Endothelial cell of umbilical vein (primary cell): ENCODE measurements at regions not wholly inside any gene's neighbourhood (a gene's known extent, or its start where the extent isn't known, plus 50 kb on each side); places are given as distances from the start of the nearest gene placed in this dataset.

Source experiments
- BruUV-seq: library from RNA; stranded (reverse); fragments of 400-500 nt; replicated peaks from 2 replicates; lab custom pipeline; 2021; lab: Mats Ljungman, UMichigan
- CTCF ChIA-PET: fragments of 300-600, 350-600 bp; sonication (Branson Sonifier 250); formaldehyde crosslinking; loops from one replicate; lab custom pipeline; 2021; ENCODE audit warnings: antibody characterized with exemption, inconsistent platforms; lab: Charles Lee
- POLR2A ChIA-PET: fragments of 300-600, 350-600 bp; sonication (Branson Sonifier 250); formaldehyde crosslinking; loops from one replicate; lab custom pipeline; 2021; ENCODE audit warnings: antibody characterized with exemption, inconsistent platforms; lab: Charles Lee
- DNase-seq: peaks from one replicate; pipeline ENCODE4 v3.0.0-alpha.2; 2011; ENCODE audit warnings: low read depth, low spot score
- FAIRE-seq: peaks from 2 replicates; lab custom pipeline; 2011; peaks lifted over from hg19 to GRCh38; lab: Jason Lieb, UNC
- H2AFZ ChIP-seq: 2 replicates; pipeline ENCODE4 v1.6.0; 2012; ENCODE audit warnings: low read depth, low read length, control low read depth, inconsistent platforms
- H3K27ac ChIP-seq: 2 replicates; pipeline ENCODE4 v1.5.1; 2011; ENCODE audit warnings: low read depth, mild to moderate bottlenecking, control low read depth, low read length, moderate library complexity; ENCODE audit not compliant: insufficient read depth
- H3K27me3 ChIP-seq, 2 experiments: 2 replicates each; pipeline versions ENCODE4 v1.6.0 to v1.6.1; 2011; ENCODE audit warnings: low read length in 2 of 2, mixed read lengths in 1 of 2; ENCODE audit not compliant: control insufficient read depth in 2 of 2, insufficient read depth in 2 of 2
- H3K36me3 ChIP-seq, 2 experiments: 2 replicates in 1 of 2; 3 replicates in 1 of 2; pipeline ENCODE4 v1.5.1; 2011; ENCODE audit warnings: low read length in 2 of 2, mild to moderate bottlenecking in 1 of 2, moderate library complexity in 1 of 2; ENCODE audit not compliant: control insufficient read depth in 2 of 2, insufficient read depth in 2 of 2; ENCODE audit errors: extremely low read depth in 1 of 2
- H3K4me1 ChIP-seq: 3 replicates; pipeline ENCODE4 v1.5.1; 2011; ENCODE audit warnings: mild to moderate bottlenecking, low read length; ENCODE audit not compliant: control insufficient read depth, insufficient read depth; ENCODE audit errors: extremely low read depth
- H3K4me2 ChIP-seq: 2 replicates; pipeline ENCODE4 v1.6.1; 2011; ENCODE audit warnings: low read length, control low read depth, mixed read lengths; ENCODE audit not compliant: insufficient read depth
- H3K4me3 ChIP-seq, 3 experiments: fragments of 200-600 bp in 1 of 3; sonication (generic), shearing (Covaris generic) in 1 of 3; replicated peaks in 1 of 3; 2 replicates each; pipeline ENCODE4 v1.5.1; 2011 to 2016; ENCODE audit warnings: control low read depth in 3 of 3, low read length in 3 of 3, mild to moderate bottlenecking in 2 of 3, inconsistent platforms in 1 of 3, low read depth in 1 of 3, moderate library complexity in 1 of 3; ENCODE audit not compliant: insufficient read depth in 1 of 3
- H3K79me2 ChIP-seq: 2 replicates; pipeline ENCODE4 v1.6.0; 2012; ENCODE audit warnings: low read length, inconsistent platforms; ENCODE audit not compliant: control insufficient read depth, insufficient read depth
- H3K9ac ChIP-seq: replicated peaks from 2 replicates; pipeline ENCODE3; 2011; ENCODE audit warnings: low read length, control low read depth; ENCODE audit not compliant: insufficient read depth; ENCODE audit errors: extremely low read depth
- H3K9me1 ChIP-seq: replicated peaks from 3 replicates; pipeline ENCODE4 v1.6.0; 2011; ENCODE audit warnings: mild to moderate bottlenecking, low read length; ENCODE audit not compliant: control insufficient read depth, insufficient read depth; ENCODE audit errors: extremely low read depth
- H3K9me3 ChIP-seq: replicated peaks from 2 replicates; pipeline ENCODE4 v1.5.1; 2012; ENCODE audit warnings: low read length, inconsistent platforms; ENCODE audit not compliant: control insufficient read depth, insufficient read depth
- H4K20me1 ChIP-seq: replicated peaks from 2 replicates; pipeline ENCODE3; 2011; ENCODE audit warnings: mild to moderate bottlenecking, low read length; ENCODE audit not compliant: control insufficient read depth, insufficient read depth; ENCODE audit errors: extremely low read depth
- CTCF ChIP-seq, 2 donors: IDR thresholded peaks; 1 replicate in 1 of 2; 2 replicates in 1 of 2; pipeline ENCODE4 v1.5.1; 2011; ENCODE audit warnings: low read length in 2 of 2, mild to moderate bottlenecking in 2 of 2, moderate library complexity in 2 of 2, control low read depth in 1 of 2, inconsistent platforms in 1 of 2, low read depth in 1 of 2; ENCODE audit not compliant: insufficient read depth in 1 of 2; ENCODE audit errors: extremely low read depth in 1 of 2
- EZH2 ChIP-seq: IDR thresholded peaks from 2 replicates; pipeline ENCODE4 v1.6.1; 2012; ENCODE audit warnings: borderline replicate concordance, low read depth, mild to moderate bottlenecking, moderate library complexity, low read length, inconsistent platforms; ENCODE audit not compliant: severe bottlenecking
- FOS ChIP-seq: IDR thresholded peaks from 2 replicates; pipeline ENCODE4 v1.6.1; 2011; ENCODE audit warnings: mild to moderate bottlenecking, low read length, moderate library complexity, borderline replicate concordance; ENCODE audit not compliant: insufficient read depth
- GATA2 ChIP-seq: IDR thresholded peaks from 2 replicates; pipeline ENCODE4 v1.7.0; 2011; ENCODE audit warnings: low read depth, mild to moderate bottlenecking, moderate library complexity, mixed read lengths, low read length; ENCODE audit not compliant: insufficient read length, insufficient read depth
- JUN ChIP-seq: IDR thresholded peaks from 2 replicates; pipeline ENCODE4 v1.6.1; 2011; ENCODE audit warnings: borderline replicate concordance, low read depth; ENCODE audit not compliant: insufficient read length, insufficient read depth
- MAX ChIP-seq: IDR thresholded peaks from 2 replicates; pipeline ENCODE4 v1.6.1; 2011; ENCODE audit not compliant: insufficient read depth, insufficient read length
- MYC ChIP-seq: IDR thresholded peaks from one replicate; pipeline ENCODE4 v1.6.1; 2011; ENCODE audit warnings: mild to moderate bottlenecking, low read depth, low read length
- POLR2A ChIP-seq: IDR thresholded peaks from 2 replicates; pipeline ENCODE4 v1.6.1; 2012; ENCODE audit warnings: low read depth, mild to moderate bottlenecking, control low read depth, low read length
- POLR2AphosphoS5 ChIP-seq: IDR thresholded peaks from 2 replicates; pipeline ENCODE4 v1.6.1; 2012; ENCODE audit warnings: low read depth, mild to moderate bottlenecking, control low read depth, low read length, moderate library complexity; ENCODE audit not compliant: insufficient read depth
- dilution Hi-C: fragments of 300-500 bp; cut with MboI; formaldehyde crosslinking; loops from one replicate; pipeline ENCODE4 v1.15.0; 2019; ENCODE audit warnings: low sequenced_read_pairs; ENCODE audit not compliant: extremely low pct_ligation_motif_present
- intact Hi-C: fragments of 100-400 bp; cut with micrococcal nuclease; formaldehyde crosslinking; loops from one replicate; pipeline ENCODE4 v1.10.0; 2022

- no peaks in the 10 kb centered on the region for H3K9me3 ChIP-seq
- H3K27ac ChIP-seq = no peak overlapping the region
- no peak overlapping the region for H3K4me3 ChIP-seq
- intact Hi-C loops (no loop called here), dilution Hi-C loops (no loop called here)
- no peaks in the 10 kb centered on the region for H3K4me1 ChIP-seq
- H3K79me2 ChIP-seq = no peaks in the 10 kb centered on the region
- no peak for TF ChIP-seq GATA2
- TF ChIP-seq CTCF (IDR thresholded peaks at IDR 0.05; ENCODE audit: extremely low read depth in 1 of 2, insufficient read depth in 1 of 2, low read depth in 1 of 2, low read length in 2 of 2) = no peak
- no peak for TF ChIP-seq EZH2
- TF ChIP-seq MYC = no peak
- no peak for TF ChIP-seq FOS
- TF ChIP-seq MAX = no peak
- no peak for TF ChIP-seq POLR2A
- no peak for TF ChIP-seq JUN
- TF ChIP-seq POLR2AphosphoS5 = no peak
- FAIRE-seq (no peak), DNase-seq (no peak)
- BruUV-seq = no TSS peak
- ChIA-PET POLR2A (no interaction called here), CTCF (interaction anchor here (2.0 kb wide), 1 partner anchor 71 kb away, joined by 6 read pairs; no protein-coding TSS in a partner anchor)
- H3K4me2 ChIP-seq = no peak overlapping the region
- H3K36me3 ChIP-seq = no peaks in the 10 kb centered on the region
- H3K9me1 ChIP-seq = no peaks in the 10 kb centered on the region
- H3K9ac ChIP-seq = no peak overlapping the region
- H3K27me3 ChIP-seq = no peaks in the 10 kb centered on the region
- H4K20me1 ChIP-seq = no peaks in the 10 kb centered on the region
- no peak overlapping the region for H2AFZ ChIP-seq
Observed at GRCh38 chr1:119204197-119204960, 63.9 kb upstream of the WARS2 start.
